ENCODE measurements at regions not wholly inside any gene's neighbourhood (a gene's known extent, or its start where the extent isn't known, plus 50 kb on each side); places are given as distances from the start of the nearest gene placed in this dataset.

DNA sequence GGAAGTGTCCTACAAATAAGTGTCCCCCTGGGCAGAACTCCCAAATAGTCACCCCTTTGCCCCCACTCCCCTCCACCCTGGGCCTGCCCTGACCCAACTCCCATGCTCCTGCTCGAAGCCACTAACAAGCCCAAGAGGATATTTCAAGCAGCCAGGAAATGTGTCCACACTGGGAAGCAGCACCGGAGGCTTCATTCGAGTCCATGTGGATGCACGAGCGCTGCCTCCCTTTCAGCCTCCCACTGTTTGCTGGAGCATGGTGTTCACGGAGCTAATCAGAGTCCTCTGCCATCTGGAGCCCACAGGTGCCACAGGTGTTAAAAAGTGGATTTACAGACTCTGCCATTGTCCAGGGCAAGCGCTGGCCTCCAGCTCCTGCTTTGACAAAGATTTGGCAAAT lies 177.6 kb downstream of the TTLL2 start:
- TF ChIP-seq, protein P1, sequence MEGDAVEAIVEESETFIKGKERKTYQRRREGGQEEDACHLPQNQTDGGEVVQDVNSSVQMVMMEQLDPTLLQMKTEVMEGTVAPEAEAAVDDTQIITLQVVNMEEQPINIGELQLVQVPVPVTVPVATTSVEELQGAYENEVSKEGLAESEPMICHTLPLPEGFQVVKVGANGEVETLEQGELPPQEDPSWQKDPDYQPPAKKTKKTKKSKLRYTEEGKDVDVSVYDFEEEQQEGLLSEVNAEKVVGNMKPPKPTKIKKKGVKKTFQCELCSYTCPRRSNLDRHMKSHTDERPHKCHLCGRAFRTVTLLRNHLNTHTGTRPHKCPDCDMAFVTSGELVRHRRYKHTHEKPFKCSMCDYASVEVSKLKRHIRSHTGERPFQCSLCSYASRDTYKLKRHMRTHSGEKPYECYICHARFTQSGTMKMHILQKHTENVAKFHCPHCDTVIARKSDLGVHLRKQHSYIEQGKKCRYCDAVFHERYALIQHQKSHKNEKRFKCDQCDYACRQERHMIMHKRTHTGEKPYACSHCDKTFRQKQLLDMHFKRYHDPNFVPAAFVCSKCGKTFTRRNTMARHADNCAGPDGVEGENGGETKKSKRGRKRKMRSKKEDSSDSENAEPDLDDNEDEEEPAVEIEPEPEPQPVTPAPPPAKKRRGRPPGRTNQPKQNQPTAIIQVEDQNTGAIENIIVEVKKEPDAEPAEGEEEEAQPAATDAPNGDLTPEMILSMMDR (conservative IDR thresholded peaks at IDR 0.05; ENCODE audit: low read depth, low read length), result no peak
- no peak for TF ChIP-seq EZH2 (IDR thresholded peaks at IDR 0.05; ENCODE audit: borderline replicate concordance, low read depth, low read length, poor library complexity, severe bottlenecking)

All from A673 (cell line).